HG03025 (cell line): ENCODE measurements at regions not wholly inside any gene's neighbourhood (a gene's known extent, or its start where the extent isn't known, plus 50 kb on each side); places are given as distances from the start of the nearest gene placed in this dataset.

Experiments used
- ATAC-seq: cut with Tn5 transposase; IDR thresholded peaks from one replicate; pipeline ENCODE4 v1.9.1; 2021; ENCODE audit warnings: mild to moderate bottlenecking, moderate library complexity; ENCODE audit not compliant: unreplicated experiment, low FRiP score

GRCh38 chr11:92276773-92277172 lies 52.2 kb downstream of the FAT3 start:
- ATAC-seq: no peak

- ATAC-seq: no peak
Observed at GRCh38 chr11:92277871-92278270, 53.3 kb downstream of the FAT3 start.

- ATAC-seq: no peak
Observed at GRCh38 chr11:92278791-92279433, 54.3 kb downstream of the FAT3 start.

- no peak for ATAC-seq
Observed at GRCh38 chr11:92284107-92284506, 59.5 kb downstream of the FAT3 start.

- no peak for ATAC-seq
Observed at GRCh38 chr11:92284558-92284957, 59.9 kb downstream of the FAT3 start.

GRCh38 chr11:92285776-92286175 lies 61.2 kb downstream of the FAT3 start:
- ATAC-seq: no peak

- no peak for ATAC-seq
Observed at GRCh38 chr11:92286709-92287108, 62.1 kb downstream of the FAT3 start.

GRCh38 chr11:92295175-92296137 lies 70.8 kb downstream of the FAT3 start:
- ATAC-seq: no peak

- no peak for ATAC-seq
Observed at GRCh38 chr11:92296138-92296515, 71.5 kb downstream of the FAT3 start.

- no peak for ATAC-seq
Observed at GRCh38 chr11:92297567-92298553, 73.2 kb downstream of the FAT3 start.

- ATAC-seq: no peak
Observed at GRCh38 chr11:92300876-92301275, 76.3 kb downstream of the FAT3 start.

GRCh38 chr11:92302770-92303169 lies 78.2 kb downstream of the FAT3 start:
- ATAC-seq: no peak

GRCh38 chr11:92304271-92304670 lies 79.7 kb downstream of the FAT3 start:
- no peak for ATAC-seq

GRCh38 chr11:92306966-92307510 lies 82.4 kb downstream of the FAT3 start:
- ATAC-seq: no peak

GRCh38 chr11:92308366-92308765 lies 83.7 kb downstream of the FAT3 start:
- no peak for ATAC-seq

GRCh38 chr11:92311616-92312449 lies 87.2 kb downstream of the FAT3 start:
- ATAC-seq: no peak

GRCh38 chr11:92313784-92314183 lies 89.2 kb downstream of the FAT3 start:
- ATAC-seq: no peak

GRCh38 chr11:92314499-92314898 lies 89.9 kb downstream of the FAT3 start:
- ATAC-seq: no peak

- no peak for ATAC-seq
Observed at GRCh38 chr11:92316106-92316809, 91.6 kb downstream of the FAT3 start.
